ENCODE measurements at regions not wholly inside any gene's neighbourhood (a gene's known extent, or its start where the extent isn't known, plus 50 kb on each side); places are given as distances from the start of the nearest gene placed in this dataset.

GRCh38 chr11:34824425-34824824, 91.8 kb downstream of the APIP start (continued):
- TF ChIP-seq, protein P1, sequence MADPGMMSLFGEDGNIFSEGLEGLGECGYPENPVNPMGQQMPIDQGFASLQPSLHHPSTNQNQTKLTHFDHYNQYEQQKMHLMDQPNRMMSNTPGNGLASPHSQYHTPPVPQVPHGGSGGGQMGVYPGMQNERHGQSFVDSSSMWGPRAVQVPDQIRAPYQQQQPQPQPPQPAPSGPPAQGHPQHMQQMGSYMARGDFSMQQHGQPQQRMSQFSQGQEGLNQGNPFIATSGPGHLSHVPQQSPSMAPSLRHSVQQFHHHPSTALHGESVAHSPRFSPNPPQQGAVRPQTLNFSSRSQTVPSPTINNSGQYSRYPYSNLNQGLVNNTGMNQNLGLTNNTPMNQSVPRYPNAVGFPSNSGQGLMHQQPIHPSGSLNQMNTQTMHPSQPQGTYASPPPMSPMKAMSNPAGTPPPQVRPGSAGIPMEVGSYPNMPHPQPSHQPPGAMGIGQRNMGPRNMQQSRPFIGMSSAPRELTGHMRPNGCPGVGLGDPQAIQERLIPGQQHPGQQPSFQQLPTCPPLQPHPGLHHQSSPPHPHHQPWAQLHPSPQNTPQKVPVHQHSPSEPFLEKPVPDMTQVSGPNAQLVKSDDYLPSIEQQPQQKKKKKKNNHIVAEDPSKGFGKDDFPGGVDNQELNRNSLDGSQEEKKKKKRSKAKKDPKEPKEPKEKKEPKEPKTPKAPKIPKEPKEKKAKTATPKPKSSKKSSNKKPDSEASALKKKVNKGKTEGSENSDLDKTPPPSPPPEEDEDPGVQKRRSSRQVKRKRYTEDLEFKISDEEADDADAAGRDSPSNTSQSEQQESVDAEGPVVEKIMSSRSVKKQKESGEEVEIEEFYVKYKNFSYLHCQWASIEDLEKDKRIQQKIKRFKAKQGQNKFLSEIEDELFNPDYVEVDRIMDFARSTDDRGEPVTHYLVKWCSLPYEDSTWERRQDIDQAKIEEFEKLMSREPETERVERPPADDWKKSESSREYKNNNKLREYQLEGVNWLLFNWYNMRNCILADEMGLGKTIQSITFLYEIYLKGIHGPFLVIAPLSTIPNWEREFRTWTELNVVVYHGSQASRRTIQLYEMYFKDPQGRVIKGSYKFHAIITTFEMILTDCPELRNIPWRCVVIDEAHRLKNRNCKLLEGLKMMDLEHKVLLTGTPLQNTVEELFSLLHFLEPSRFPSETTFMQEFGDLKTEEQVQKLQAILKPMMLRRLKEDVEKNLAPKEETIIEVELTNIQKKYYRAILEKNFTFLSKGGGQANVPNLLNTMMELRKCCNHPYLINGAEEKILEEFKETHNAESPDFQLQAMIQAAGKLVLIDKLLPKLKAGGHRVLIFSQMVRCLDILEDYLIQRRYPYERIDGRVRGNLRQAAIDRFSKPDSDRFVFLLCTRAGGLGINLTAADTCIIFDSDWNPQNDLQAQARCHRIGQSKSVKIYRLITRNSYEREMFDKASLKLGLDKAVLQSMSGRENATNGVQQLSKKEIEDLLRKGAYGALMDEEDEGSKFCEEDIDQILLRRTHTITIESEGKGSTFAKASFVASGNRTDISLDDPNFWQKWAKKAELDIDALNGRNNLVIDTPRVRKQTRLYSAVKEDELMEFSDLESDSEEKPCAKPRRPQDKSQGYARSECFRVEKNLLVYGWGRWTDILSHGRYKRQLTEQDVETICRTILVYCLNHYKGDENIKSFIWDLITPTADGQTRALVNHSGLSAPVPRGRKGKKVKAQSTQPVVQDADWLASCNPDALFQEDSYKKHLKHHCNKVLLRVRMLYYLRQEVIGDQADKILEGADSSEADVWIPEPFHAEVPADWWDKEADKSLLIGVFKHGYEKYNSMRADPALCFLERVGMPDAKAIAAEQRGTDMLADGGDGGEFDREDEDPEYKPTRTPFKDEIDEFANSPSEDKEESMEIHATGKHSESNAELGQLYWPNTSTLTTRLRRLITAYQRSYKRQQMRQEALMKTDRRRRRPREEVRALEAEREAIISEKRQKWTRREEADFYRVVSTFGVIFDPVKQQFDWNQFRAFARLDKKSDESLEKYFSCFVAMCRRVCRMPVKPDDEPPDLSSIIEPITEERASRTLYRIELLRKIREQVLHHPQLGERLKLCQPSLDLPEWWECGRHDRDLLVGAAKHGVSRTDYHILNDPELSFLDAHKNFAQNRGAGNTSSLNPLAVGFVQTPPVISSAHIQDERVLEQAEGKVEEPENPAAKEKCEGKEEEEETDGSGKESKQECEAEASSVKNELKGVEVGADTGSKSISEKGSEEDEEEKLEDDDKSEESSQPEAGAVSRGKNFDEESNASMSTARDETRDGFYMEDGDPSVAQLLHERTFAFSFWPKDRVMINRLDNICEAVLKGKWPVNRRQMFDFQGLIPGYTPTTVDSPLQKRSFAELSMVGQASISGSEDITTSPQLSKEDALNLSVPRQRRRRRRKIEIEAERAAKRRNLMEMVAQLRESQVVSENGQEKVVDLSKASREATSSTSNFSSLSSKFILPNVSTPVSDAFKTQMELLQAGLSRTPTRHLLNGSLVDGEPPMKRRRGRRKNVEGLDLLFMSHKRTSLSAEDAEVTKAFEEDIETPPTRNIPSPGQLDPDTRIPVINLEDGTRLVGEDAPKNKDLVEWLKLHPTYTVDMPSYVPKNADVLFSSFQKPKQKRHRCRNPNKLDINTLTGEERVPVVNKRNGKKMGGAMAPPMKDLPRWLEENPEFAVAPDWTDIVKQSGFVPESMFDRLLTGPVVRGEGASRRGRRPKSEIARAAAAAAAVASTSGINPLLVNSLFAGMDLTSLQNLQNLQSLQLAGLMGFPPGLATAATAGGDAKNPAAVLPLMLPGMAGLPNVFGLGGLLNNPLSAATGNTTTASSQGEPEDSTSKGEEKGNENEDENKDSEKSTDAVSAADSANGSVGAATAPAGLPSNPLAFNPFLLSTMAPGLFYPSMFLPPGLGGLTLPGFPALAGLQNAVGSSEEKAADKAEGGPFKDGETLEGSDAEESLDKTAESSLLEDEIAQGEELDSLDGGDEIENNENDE (IDR thresholded peaks at IDR 0.05; ENCODE audit: insufficient replicate concordance, low read length): no peak
- TF ChIP-seq CBX8 (IDR thresholded peaks at IDR 0.05; ENCODE audit: borderline replicate concordance, low read depth, low read length): no peak

Measured in H1 (cell line).